NCI-H2196 (cell line): ENCODE measurements at regions not wholly inside any gene's neighbourhood (a gene's known extent, or its start where the extent isn't known, plus 50 kb on each side); places are given as distances from the start of the nearest gene placed in this dataset.

ENCODE experiments used
- DNase-seq: peaks from one replicate; lab custom pipeline; 2025; ENCODE audit not compliant: unreplicated experiment; lab: John Stamatoyannopoulos, UW

GRCh38 chr17:71970312-71970711, 150.5 kb upstream of the SOX9 start:
- DNase-seq: no peak

GRCh38 chr17:71974051-71974450, 146.8 kb upstream of the SOX9 start:
- DNase-seq: no peak

GRCh38 chr17:71975331-71975801, 145.5 kb upstream of the SOX9 start:
- DNase-seq: no peak

GRCh38 chr17:71976011-71976649, 144.7 kb upstream of the SOX9 start:
- DNase-seq: no peak

DNA sequence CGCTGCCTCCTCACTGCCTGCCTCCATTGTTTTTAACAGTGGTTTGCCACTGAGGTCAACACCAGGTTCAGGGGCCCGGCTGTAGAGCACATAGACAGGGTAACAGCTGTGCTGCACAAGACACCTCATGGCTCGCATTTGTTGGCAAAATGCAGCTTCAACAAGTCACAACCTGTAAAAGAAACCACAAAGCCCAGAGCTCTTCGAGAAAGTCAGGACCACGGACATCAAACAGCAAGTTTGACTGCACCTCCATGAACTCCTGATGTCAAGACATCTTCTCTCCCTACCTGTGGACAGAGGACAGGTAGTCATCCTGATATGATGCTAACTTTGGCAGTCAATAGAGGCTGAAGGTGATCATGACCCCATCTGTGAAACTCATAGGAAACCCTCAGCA, 142.4 kb upstream of the SOX9 start:
- DNase-seq: no peak

DNA sequence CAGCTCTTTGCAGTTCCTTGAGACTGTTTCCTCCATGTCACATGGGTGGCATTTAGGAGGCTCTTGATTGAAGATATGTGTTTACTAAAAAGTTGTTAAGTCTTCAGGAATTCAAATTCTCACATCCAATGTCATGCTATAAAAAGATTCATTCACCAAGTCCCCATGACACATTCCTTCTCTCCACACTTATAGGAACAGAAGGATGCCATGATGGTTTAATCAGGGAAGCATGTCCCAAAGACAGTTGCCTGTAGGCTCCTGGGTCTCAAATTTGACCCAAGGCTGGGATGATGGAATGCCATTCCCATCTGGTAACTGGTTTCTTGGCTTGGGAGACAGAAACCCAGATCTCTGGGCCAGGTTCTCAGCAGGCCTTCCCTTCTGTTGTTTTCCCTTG, 140.6 kb upstream of the SOX9 start:
- no peak for DNase-seq

- no peak for DNase-seq
Measured at GRCh38 chr17:71983828-71984227, 137.0 kb upstream of the SOX9 start.

GRCh38 chr17:71985111-71986039, 135.4 kb upstream of the SOX9 start:
- DNase-seq: no peak

GRCh38 chr17:71986886-71987285, 133.9 kb upstream of the SOX9 start:
- DNase-seq: no peak

DNA sequence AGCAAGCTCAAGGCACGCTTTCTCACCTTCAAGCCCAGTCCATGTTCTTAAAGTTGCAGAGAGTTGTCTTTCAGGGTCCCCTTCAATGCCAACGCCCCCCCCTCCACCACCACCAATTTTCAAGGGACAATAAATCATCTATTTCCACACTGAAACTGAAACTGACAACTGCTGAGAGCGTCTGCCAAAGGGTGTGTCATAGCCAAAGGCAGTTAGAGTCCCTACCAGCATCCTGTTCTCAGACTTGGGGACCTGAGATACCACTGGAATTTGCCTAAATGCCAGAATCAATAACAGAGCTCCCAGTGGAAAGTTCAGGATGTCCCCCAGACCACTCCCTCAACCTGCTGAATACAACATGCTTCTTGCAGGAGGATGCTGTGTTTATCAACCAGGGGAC, 133.2 kb upstream of the SOX9 start:
- DNase-seq: no peak

DNA sequence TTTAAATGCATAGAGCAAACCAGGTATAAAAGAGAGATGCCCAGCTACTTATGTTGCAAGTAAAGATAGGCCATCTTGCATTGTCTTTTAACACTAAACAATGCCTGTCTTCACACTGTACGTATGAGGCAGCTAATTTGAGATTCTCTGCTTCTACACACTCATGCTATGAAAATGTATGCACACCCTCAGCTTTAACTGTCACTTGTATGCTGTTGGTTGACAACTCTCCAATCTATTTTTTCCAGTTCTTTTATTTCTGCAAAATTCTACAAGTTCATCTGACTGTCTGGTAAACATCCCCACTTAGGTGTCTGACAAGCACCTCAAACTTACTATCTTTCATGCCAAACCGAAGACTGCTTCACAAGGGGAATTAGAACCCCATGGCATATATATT, 131.7 kb upstream of the SOX9 start:
- no peak for DNase-seq

GRCh38 chr17:71993363-71993762, 127.5 kb upstream of the SOX9 start:
- no peak for DNase-seq

DNA sequence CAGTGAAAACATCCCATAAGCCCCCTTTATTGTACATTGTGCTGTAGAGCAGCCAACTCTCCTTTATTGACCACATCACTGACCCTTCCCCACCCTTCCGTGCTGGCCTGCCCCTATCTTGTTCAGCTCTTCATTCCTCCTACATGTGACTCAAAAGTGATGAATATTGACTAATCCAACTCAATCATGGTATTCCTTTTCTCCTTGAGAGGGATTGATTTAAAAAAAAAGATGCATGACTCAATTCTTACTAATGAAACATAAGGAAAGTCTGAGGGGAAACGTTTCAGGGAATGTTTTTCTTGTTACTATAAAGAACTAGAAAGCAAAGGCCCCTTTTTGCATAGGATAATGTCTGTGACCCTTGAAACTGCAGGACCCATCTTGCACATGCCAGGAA, 125.2 kb upstream of the SOX9 start:
- no peak for DNase-seq

DNA sequence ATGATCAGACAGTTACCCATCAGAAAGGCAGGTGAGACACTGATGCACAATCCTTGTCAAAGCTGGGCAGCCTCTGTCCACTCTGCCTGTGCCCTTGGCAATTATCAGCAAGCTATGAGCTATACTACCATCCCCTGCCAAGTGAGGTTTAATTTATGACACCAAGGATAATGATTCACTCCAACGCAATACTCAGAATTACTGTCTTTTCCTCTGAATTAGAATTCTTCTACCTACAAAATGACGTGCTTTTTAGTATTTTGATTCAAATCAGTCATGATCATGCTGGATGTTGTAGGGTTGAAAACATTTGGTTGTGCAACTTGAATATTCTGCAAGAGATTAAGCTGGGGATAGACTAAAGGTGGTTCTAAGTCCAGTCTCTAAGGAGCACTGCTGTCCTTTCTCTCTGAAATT, 116.8 kb upstream of the SOX9 start:
- DNase-seq: no peak

DNA sequence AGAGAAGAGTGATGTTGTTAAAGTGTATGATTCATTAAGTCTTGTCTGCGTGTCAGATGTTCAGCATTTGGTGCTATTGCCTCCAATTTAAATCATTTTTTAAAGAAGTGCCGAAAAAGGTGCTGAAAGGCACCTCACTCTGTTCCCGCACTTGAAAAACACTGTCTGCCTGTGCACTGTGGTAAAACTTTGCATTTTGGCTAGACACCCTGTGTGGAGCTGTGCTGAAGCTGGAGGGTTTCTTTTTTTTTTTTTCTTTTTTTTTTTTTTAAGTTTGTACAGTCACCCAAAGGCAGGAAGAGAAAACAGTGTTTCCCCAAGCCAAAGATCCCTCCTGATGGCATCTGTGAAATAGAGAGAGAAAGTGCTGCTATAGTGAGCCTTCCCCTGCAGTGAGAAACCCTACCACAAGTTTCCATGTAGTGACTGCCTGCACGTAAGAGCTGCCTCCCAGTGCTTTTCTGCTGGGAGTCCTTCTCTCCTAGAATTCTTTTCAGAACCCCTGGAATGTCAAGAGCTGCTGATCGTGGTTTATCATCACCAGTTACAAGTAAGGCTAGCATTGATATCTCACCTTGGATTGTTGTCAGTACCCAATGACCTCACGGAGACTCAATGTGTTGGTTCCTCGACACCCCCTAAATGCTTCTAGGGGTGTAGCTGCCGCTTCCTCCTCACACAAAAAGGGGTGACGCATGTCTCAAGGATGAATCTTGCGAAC, 116.0 kb upstream of the SOX9 start:
- no peak for DNase-seq

GRCh38 chr17:72005332-72006163, 115.3 kb upstream of the SOX9 start:
- no peak for DNase-seq

DNA sequence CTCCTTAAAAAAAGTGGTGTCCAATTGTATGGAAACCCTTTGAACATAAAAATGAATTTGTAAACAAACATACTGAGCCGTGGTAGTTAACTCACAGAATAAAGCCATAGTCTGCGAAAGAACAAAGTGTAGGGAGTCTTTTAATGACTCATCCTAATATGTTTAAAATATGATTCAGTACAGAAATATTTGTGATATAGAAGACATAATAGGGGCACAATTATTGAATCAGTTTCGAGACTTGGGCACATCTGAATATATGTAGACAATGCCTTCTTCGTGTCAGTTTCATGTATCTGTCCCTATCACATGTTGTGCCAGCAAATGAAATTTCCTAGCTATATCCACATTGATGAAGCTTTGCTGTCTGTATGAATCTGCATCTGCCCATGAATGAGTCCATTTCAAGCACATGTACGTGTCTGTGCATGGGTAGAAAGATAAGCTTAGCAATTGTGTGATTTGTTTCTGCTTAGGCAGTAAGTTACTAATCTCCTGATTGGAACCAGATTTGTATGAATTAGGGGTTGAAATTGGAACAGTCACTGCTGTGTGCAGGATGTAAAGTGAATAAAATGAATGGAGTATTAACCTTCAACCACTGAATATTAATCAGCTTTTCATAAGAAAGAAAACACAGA, 112.5 kb upstream of the SOX9 start:
- DNase-seq: no peak

GRCh38 chr17:72011561-72011960, 109.3 kb upstream of the SOX9 start:
- no peak for DNase-seq

DNA sequence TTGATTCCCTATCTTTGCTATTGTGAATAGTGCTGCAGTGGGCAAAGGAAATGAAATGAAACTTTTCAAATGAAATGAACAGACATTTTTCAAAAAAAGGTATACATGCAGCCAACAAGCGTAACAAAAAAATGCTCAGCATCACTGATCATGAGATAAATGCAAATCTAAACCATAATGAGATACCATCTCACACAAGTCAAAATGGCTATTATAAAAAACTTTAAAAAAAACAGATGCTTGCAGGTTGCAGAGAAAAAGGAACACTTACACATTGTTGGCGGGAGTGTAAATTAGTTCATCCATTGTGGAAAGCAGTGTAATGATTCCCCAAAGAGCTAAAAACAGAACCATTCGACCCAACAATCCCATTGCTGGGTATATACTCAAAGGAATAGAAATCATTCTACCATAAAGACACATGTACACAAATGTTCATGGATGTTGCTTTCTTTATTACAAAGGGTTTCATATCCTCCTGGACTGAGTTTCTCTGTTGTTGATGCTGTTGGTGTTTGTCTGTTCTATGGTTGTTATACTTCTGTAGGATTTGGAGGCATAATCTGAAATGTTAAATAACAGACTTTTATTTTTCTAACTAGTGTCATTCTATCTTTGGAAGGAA, 99.3 kb upstream of the SOX9 start:
- DNase-seq: no peak
